ENCODE measurements at regions not wholly inside any gene's neighbourhood (a gene's known extent, or its start where the extent isn't known, plus 50 kb on each side); places are given as distances from the start of the nearest gene placed in this dataset.

GRCh38 chr5:85168474-85168873 is 783.8 kb upstream of the EDIL3 start:
- no peak for DNase-seq (ENCODE audit: low read depth in 1 of 2, low spot score in 2 of 2)
- no peaks in the 10 kb centered on the region for H3K79me1 ChIP-seq (ENCODE audit: low read depth, low read length)

More at GRCh38 chr5:85168474-85168873, 783.8 kb upstream of the EDIL3 start:
- Histone ChIP-seq H3K36me3 (ENCODE audit: control insufficient read depth in 2 of 4, insufficient read depth in 4 of 4, low read length in 3 of 4) (no peaks in the 10 kb centered on the region), H4K91ac (replicated peaks; ENCODE audit: insufficient read length, low read length) (no peak overlapping the region), H3K9ac (replicated peaks in 1 of 4; ENCODE audit: extremely low read depth in 1 of 4, low read depth in 3 of 4, low read length in 3 of 4) (no peak overlapping the region), H4K5ac (ENCODE audit: insufficient read length, low read depth, low read length) (no peak overlapping the region), H3K18ac (ENCODE audit: extremely low read depth, low read length) (no peak overlapping the region), H3K4me1 (replicated peaks in 1 of 4; ENCODE audit: control insufficient read depth in 3 of 4, insufficient read depth in 4 of 4, low read length in 3 of 4) (0 out of 7 replicates have a peak, but pooled peaks cover 0 to 2% (median 0%) of the 10 kb centered on the region in 4 experiments), H3K27ac (ENCODE audit: low read depth, low read length) (no peak overlapping the region), H3K9me3 (ENCODE audit: insufficient read depth in 2 of 2, low read depth in 1 of 2, low read length in 1 of 2) (peaks cover 0 to 3% of the 10 kb centered on the region in 2 experiments; a peak in 2 of 4 replicates), H2BK20ac (ENCODE audit: low read length) (no peak overlapping the region), H3K4me2 (ENCODE audit: insufficient read depth in 1 of 2, low read depth in 2 of 2, low read length in 2 of 2) (no peak overlapping the region), H2BK12ac (ENCODE audit: low read depth, low read length) (no peak overlapping the region), H2AK5ac (ENCODE audit: low read depth, low read length) (no peak overlapping the region), H3K27me3 (replicated peaks in 1 of 4; ENCODE audit: control insufficient read depth in 3 of 4, extremely low read depth in 1 of 4, insufficient read depth in 3 of 4, low read length in 3 of 4) (no peaks in the 10 kb centered on the region), H4K20me1 (replicated peaks in 1 of 2; ENCODE audit: control insufficient read depth in 1 of 2, insufficient read depth in 2 of 2, low read length in 2 of 2) (no peaks in the 10 kb centered on the region), H2BK15ac (ENCODE audit: low read length) (no peak overlapping the region), H3K23me2 (ENCODE audit: low read depth, low read length) (no peaks in the 10 kb centered on the region), H3K23ac (ENCODE audit: insufficient read length) (no peak overlapping the region), H3K79me2 (ENCODE audit: control insufficient read depth in 1 of 2, insufficient read depth in 2 of 2, low read length in 2 of 2) (no peaks in the 10 kb centered on the region), H3K56ac (replicated peaks; ENCODE audit: insufficient read length, low read depth, low read length) (no peak overlapping the region), H2AFZ (ENCODE audit: low read length) (no peak overlapping the region), H3K4me3 (ENCODE audit: extremely low read depth in 1 of 4, insufficient read depth in 2 of 4, low read depth in 3 of 4, low read length in 4 of 4) (no peak overlapping the region), H3K4ac (replicated peaks; ENCODE audit: insufficient read length, low read depth, low read length) (no peak overlapping the region), H2BK120ac (replicated peaks; ENCODE audit: low read depth, low read length) (no peak overlapping the region), H3K14ac (ENCODE audit: insufficient read length) (no peak overlapping the region), H4K8ac (ENCODE audit: extremely low read depth, insufficient read depth, low read length) (no peak overlapping the region), H2BK5ac (ENCODE audit: low read depth, low read length) (no peak overlapping the region)
- POLR2A ChIA-PET (ENCODE audit: partially characterized antibody) = no interaction called here
- CTCF ChIA-PET (ENCODE audit: partially characterized antibody) = interaction anchor here (0.7 kb wide), 1 partner anchor 10 kb away, joined by 3 read pairs; no protein-coding TSS in a partner anchor
- TF ChIP-seq KDM1A (IDR thresholded peaks at IDR 0.05; ENCODE audit: borderline replicate concordance, low read length) = no peak
- TF ChIP-seq YY1 (IDR thresholded peaks at IDR 0.05; ENCODE audit: low read depth, low read length) = no peak
- TF ChIP-seq CEBPB (IDR thresholded peaks at IDR 0.05; ENCODE audit: low read depth, low read length) = no peak
- no peak for TF ChIP-seq RAD21 (IDR thresholded peaks at IDR 0.05 in 1 of 2, conservative IDR thresholded peaks at IDR 0.05 in 1 of 2; ENCODE audit: low read depth in 2 of 2, low read length in 2 of 2)
- TF ChIP-seq RBBP5 (IDR thresholded peaks at IDR 0.05; ENCODE audit: borderline replicate concordance, low read depth, low read length) = no peak
- 92% methylated on average over 1 of the region's 1 CpG; no CpG with 5 or more reads in 1 of the 2 experiments for WGBS, 2 experiments (ENCODE audit: extremely low coverage in 1 of 2, insufficient coverage in 1 of 2, insufficient read length in 1 of 2, insufficient replicate concordance in 2 of 2, low coverage in 1 of 2, low lambda C conversion rate in 2 of 2, missing lambda C conversion rate in 1 of 2)
- FAIRE-seq = no peak

Data from H1 (cell line).